ENCODE measurements at regions not wholly inside any gene's neighbourhood (a gene's known extent, or its start where the extent isn't known, plus 50 kb on each side); places are given as distances from the start of the nearest gene placed in this dataset.

DNA sequence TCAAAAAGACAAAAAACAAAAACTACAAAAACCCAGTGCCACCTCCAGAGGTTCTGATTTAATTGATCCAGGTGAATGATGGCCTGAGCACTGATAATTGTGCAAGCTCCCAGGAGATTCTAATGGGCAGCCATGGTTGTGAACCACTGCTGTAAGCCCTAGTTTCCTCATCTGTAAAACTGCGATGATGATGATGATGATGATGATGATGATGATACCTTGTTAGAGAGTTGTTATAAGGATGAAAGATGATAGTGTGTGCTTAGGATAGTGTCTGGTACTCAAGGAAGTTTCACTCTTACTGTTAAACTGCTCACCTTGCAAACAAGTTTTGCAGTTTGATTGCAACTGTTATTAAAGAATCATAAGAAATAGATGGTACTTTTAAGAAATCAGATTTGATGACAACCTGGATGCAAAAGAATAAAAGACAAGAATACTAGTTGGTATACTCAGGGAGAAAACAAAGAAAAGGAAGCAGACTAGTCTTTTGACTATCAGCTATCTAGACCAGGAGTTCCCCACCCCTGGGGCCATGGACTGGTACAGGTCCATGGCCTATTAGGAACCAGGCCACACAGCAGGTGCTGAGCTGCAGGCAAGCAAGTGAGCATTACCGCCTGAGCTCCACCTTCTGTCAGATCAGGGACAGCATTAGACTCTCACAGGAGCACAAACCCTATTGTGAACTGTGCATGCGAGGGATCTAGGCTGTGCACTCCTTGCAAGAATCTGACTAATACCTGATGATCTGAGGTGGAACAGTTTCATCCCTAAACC, 98.0 kb downstream of the OR2K2 start:
- Histone ChIP-seq H2AK5ac (ENCODE audit: low read depth, low read length) (no peak overlapping the region), H2AK9ac (replicated peaks; ENCODE audit: low read depth, low read length, poor library complexity) (no peak overlapping the region), H3K4me3 (ENCODE audit: insufficient read depth, low read depth, low read length) (no peak overlapping the region), H3K56ac (ENCODE audit: extremely low read depth, insufficient read depth, low read length) (no peak overlapping the region), H3K4me1 (ENCODE audit: control insufficient read depth, insufficient read depth, low read length) (no peaks in the 10 kb centered on the region), H3K23ac (ENCODE audit: low read depth, low read length) (no peak overlapping the region), H2AFZ (replicated peaks; ENCODE audit: low read length, poor library complexity) (no peak overlapping the region), H3K36me3 (ENCODE audit: control insufficient read depth, insufficient read depth, low read length) (no peaks in the 10 kb centered on the region), H4K5ac (ENCODE audit: low read depth, low read length) (no peak overlapping the region), H3K4ac (ENCODE audit: low read depth, low read length) (no peak overlapping the region), H2BK5ac (ENCODE audit: low read depth, low read length, poor library complexity, severe bottlenecking) (no peak overlapping the region), H3K9ac (ENCODE audit: low read depth, low read length) (no peak overlapping the region), H3K27me3 (ENCODE audit: control insufficient read depth, insufficient read depth, low read length) (no peaks in the 10 kb centered on the region), H2BK15ac (ENCODE audit: low read depth, low read length) (no peak overlapping the region), H3K27ac (ENCODE audit: insufficient read depth, low read length) (no peak overlapping the region), H2BK20ac (ENCODE audit: low read depth, low read length) (no peak overlapping the region), H3K79me1 (ENCODE audit: low read depth in 1 of 2, low read length in 2 of 2) (no peaks in the 10 kb centered on the region), H3K18ac (ENCODE audit: low read depth, low read length) (no peak overlapping the region), H3K9me1 (ENCODE audit: insufficient read depth, low read length) (no peaks in the 10 kb centered on the region), H4K8ac (ENCODE audit: low read depth in 2 of 2, low read length in 2 of 2) (no peak overlapping the region), H4K20me1 (ENCODE audit: insufficient read depth, low read length) (no peaks in the 10 kb centered on the region), H3K9me3 (ENCODE audit: control insufficient read depth, insufficient read depth, low read length) (no peaks in the 10 kb centered on the region), H2BK120ac (ENCODE audit: low read depth, low read length) (no peak overlapping the region), H3K14ac (replicated peaks; ENCODE audit: low read depth, low read length) (no peak overlapping the region), H3K4me2 (ENCODE audit: low read depth, low read length) (no peak overlapping the region), H4K91ac (ENCODE audit: insufficient read depth, low read depth, low read length) (no peak overlapping the region)
- whole genome bisulfite sequencing, 2 experiments (ENCODE audit: extremely low coverage in 2 of 2, insufficient read length in 1 of 2), result 100% methylated on average over 1 of the region's 3 CpGs; no CpG with 5 or more reads in 1 of the 2 experiments
- ChIA-PET POLR2A (ENCODE audit: unreplicated experiment) (no interaction called here), CTCF (interaction anchor here (0.5 to 0.6 kb wide), 2 partner anchors 35 to 123 kb away, joined by 3 read pairs; no protein-coding TSS in a partner anchor)
- ATAC-seq (ENCODE audit: low read depth) (no peak), DNase-seq (no peak)
- in situ Hi-C loops (cut with MboI; ENCODE audit: low sequenced_read_pairs), result no loop called here
- intact Hi-C loops (cut with micrococcal nuclease), result no loop called here
- TF ChIP-seq CEBPB (IDR thresholded peaks at IDR 0.05; ENCODE audit: low read depth, low read length) (no peak), BHLHE40 (IDR thresholded peaks at IDR 0.05; ENCODE audit: low read depth, low read length) (no peak), MXI1 (IDR thresholded peaks at IDR 0.05; ENCODE audit: borderline replicate concordance, low read depth, low read length) (no peak), POLR2A (IDR thresholded peaks at IDR 0.05; ENCODE audit: low read depth, low read length) (no peak), NFE2L2 (IDR thresholded peaks at IDR 0.05; ENCODE audit: low read depth, low read length) (no peak), USF2 (IDR thresholded peaks at IDR 0.05; ENCODE audit: low read depth, low read length) (no peak), RFX5 (IDR thresholded peaks at IDR 0.05; ENCODE audit: low read depth, low read length) (no peak), MAZ (IDR thresholded peaks at IDR 0.05; ENCODE audit: borderline replicate concordance, low read depth, low read length) (no peak), MAFK (IDR thresholded peaks at IDR 0.05; ENCODE audit: low read depth, low read length) (no peak), FOS (IDR thresholded peaks at IDR 0.05; ENCODE audit: low read depth, low read length) (no peak), CHD1 (IDR thresholded peaks at IDR 0.05; ENCODE audit: low read depth, low read length) (no peak), RAD21 (IDR thresholded peaks at IDR 0.05; ENCODE audit: low read length) (no peak), SMC3 (IDR thresholded peaks at IDR 0.05; ENCODE audit: low read depth, low read length) (no peak)
- TF ChIP-seq, protein P1, sequence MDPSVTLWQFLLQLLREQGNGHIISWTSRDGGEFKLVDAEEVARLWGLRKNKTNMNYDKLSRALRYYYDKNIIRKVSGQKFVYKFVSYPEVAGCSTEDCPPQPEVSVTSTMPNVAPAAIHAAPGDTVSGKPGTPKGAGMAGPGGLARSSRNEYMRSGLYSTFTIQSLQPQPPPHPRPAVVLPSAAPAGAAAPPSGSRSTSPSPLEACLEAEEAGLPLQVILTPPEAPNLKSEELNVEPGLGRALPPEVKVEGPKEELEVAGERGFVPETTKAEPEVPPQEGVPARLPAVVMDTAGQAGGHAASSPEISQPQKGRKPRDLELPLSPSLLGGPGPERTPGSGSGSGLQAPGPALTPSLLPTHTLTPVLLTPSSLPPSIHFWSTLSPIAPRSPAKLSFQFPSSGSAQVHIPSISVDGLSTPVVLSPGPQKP (IDR thresholded peaks at IDR 0.05; ENCODE audit: borderline replicate concordance, low read depth, low read length), result no peak
- dilution Hi-C loops (cut with HindIII; ENCODE audit: low sequenced_read_pairs, unreplicated experiment), result no loop called here
- BruUV-seq (replicated peaks), result no TSS peak

Data from IMR-90 (cell line).